Right kidney (tissue), 1 donor: ENCODE measurements at regions not wholly inside any gene's neighbourhood (a gene's known extent, or its start where the extent isn't known, plus 50 kb on each side); places are given as distances from the start of the nearest gene placed in this dataset.

Experiments
- DNase-seq: peaks from one replicate; pipeline ENCODE4 v3.0.0-alpha.2; 2016

GRCh38 chr13:57918086-57918485 is 286.5 kb downstream of the PCDH17 start:
- DNase-seq = no peak

- DNase-seq = no peak
Measured at GRCh38 chr13:57918913-57919312, 287.4 kb downstream of the PCDH17 start.

GRCh38 chr13:57925250-57925649 is 293.7 kb downstream of the PCDH17 start:
- DNase-seq = no peak

GRCh38 chr13:57925751-57926150 is 294.2 kb downstream of the PCDH17 start:
- no peak for DNase-seq

- DNase-seq = no peak
Measured at GRCh38 chr13:57932061-57932460, 300.5 kb downstream of the PCDH17 start.

- DNase-seq = no peak
Measured at GRCh38 chr13:57933606-57934005, 302.1 kb downstream of the PCDH17 start.

GRCh38 chr13:57935965-57936364 is 304.4 kb downstream of the PCDH17 start:
- no peak for DNase-seq

GRCh38 chr13:57946361-57946760 is 314.8 kb downstream of the PCDH17 start:
- DNase-seq = no peak

GRCh38 chr13:57948884-57949283 is 317.3 kb downstream of the PCDH17 start:
- DNase-seq = no peak

GRCh38 chr13:57969951-57970350 is 338.4 kb downstream of the PCDH17 start:
- DNase-seq = no peak

- DNase-seq = no peak
Measured at GRCh38 chr13:57970404-57970803, 338.9 kb downstream of the PCDH17 start.

- DNase-seq = no peak
Measured at GRCh38 chr13:57982782-57983181, 351.2 kb downstream of the PCDH17 start.

- no peak for DNase-seq
Measured at GRCh38 chr13:57988276-57988675, 356.7 kb downstream of the PCDH17 start.

GRCh38 chr13:57991041-57991440 is 359.5 kb downstream of the PCDH17 start:
- DNase-seq = no peak

GRCh38 chr13:57992416-57992815 is 360.9 kb downstream of the PCDH17 start:
- DNase-seq = no peak

- DNase-seq = no peak
Measured at GRCh38 chr13:57996717-57997116, 365.2 kb downstream of the PCDH17 start.

GRCh38 chr13:58004751-58005150 is 373.2 kb downstream of the PCDH17 start:
- DNase-seq = no peak

- DNase-seq = no peak
Measured at GRCh38 chr13:58018020-58018419, 386.5 kb downstream of the PCDH17 start.

- DNase-seq = no peak
Measured at GRCh38 chr13:58018865-58019264, 387.3 kb downstream of the PCDH17 start.

GRCh38 chr13:58024103-58024502 is 392.6 kb downstream of the PCDH17 start:
- DNase-seq = no peak

- no peak for DNase-seq
Measured at GRCh38 chr13:58025821-58026220, 394.3 kb downstream of the PCDH17 start.

- DNase-seq = no peak
Measured at GRCh38 chr13:58032676-58033460, 401.3 kb downstream of the PCDH17 start.

GRCh38 chr13:58043971-58044370 is 412.4 kb downstream of the PCDH17 start:
- DNase-seq = no peak

- DNase-seq = no peak
Measured at GRCh38 chr13:58048670-58049069, 417.1 kb downstream of the PCDH17 start.

- no peak for DNase-seq
Measured at GRCh38 chr13:58051396-58051795, 419.9 kb downstream of the PCDH17 start.
